Mesendoderm (in vitro differentiated cells): ENCODE measurements at regions not wholly inside any gene's neighbourhood (a gene's known extent, or its start where the extent isn't known, plus 50 kb on each side); places are given as distances from the start of the nearest gene placed in this dataset.

Experiments used
- DNase-seq: peaks from one replicate; pipeline ENCODE4 v3.0.0; 2013
- H2AK5ac ChIP-seq: 2 replicates; pipeline ENCODE4 v1.6.1; 2013; ENCODE audit warnings: low read length, inconsistent platforms
- H2BK120ac ChIP-seq: 2 replicates; pipeline ENCODE4 v1.6.1; 2013; ENCODE audit warnings: low read depth, mild to moderate bottlenecking, low read length, moderate library complexity, mixed read lengths
- H2BK15ac ChIP-seq: replicated peaks from 2 replicates; pipeline ENCODE4 v1.6.1; 2013; ENCODE audit warnings: low read depth, mild to moderate bottlenecking, moderate library complexity
- H2BK5ac ChIP-seq: 2 replicates; pipeline ENCODE4 v1.6.1; 2013; ENCODE audit warnings: low read length, inconsistent platforms
- H3K18ac ChIP-seq: 2 replicates; pipeline ENCODE4 v1.6.1; 2013; ENCODE audit warnings: mild to moderate bottlenecking, low read length, mixed read lengths
- H3K23ac ChIP-seq: one replicate; pipeline ENCODE4 v1.6.1; 2013; ENCODE audit warnings: low read length
- H3K27ac ChIP-seq: 2 replicates; pipeline ENCODE4 v1.5.1; 2013; ENCODE audit warnings: low read depth, mild to moderate bottlenecking, inconsistent platforms, low read length, moderate library complexity
- H3K27me3 ChIP-seq: 2 replicates; pipeline ENCODE4 v1.6.1; 2013; ENCODE audit warnings: low read length, control low read depth, mild to moderate bottlenecking, inconsistent platforms; ENCODE audit not compliant: insufficient read depth, poor library complexity
- H3K36me3 ChIP-seq: 2 replicates; pipeline ENCODE4 v1.6.1; 2013; ENCODE audit warnings: low read length, inconsistent platforms; ENCODE audit not compliant: control insufficient read depth, insufficient read depth
- H3K4ac ChIP-seq: one replicate; pipeline ENCODE4 v1.6.1; 2013; ENCODE audit warnings: low read depth, mild to moderate bottlenecking, low read length, moderate library complexity
- H3K4me1 ChIP-seq: 2 replicates; pipeline ENCODE4 v1.6.1; 2013; ENCODE audit warnings: low read depth, low read length, inconsistent platforms; ENCODE audit not compliant: control insufficient read depth
- H3K4me2 ChIP-seq: 2 replicates; pipeline ENCODE4 v1.6.1; 2013; ENCODE audit warnings: low read length
- H3K4me3 ChIP-seq: 2 replicates; pipeline ENCODE4 v1.5.1; 2013; ENCODE audit warnings: mild to moderate bottlenecking, low read length
- H3K56ac ChIP-seq: one replicate; pipeline ENCODE4 v1.6.1; 2013; ENCODE audit warnings: low read length
- H3K79me1 ChIP-seq: 2 replicates; pipeline ENCODE4 v1.6.1; 2013; ENCODE audit warnings: low read length, inconsistent platforms
- H3K79me2 ChIP-seq: 2 replicates; pipeline ENCODE4 v1.6.1; 2013; ENCODE audit warnings: mild to moderate bottlenecking, low read length; ENCODE audit not compliant: control insufficient read depth, insufficient read depth
- H3K9ac ChIP-seq: 2 replicates; pipeline ENCODE4 v1.6.1; 2013; ENCODE audit warnings: low read length, inconsistent platforms
- H4K5ac ChIP-seq: one replicate; pipeline ENCODE4 v1.6.1; 2013; ENCODE audit warnings: low read length
- H4K8ac ChIP-seq: one replicate; pipeline ENCODE4 v1.6.1; 2013; ENCODE audit warnings: low read depth, mild to moderate bottlenecking, control low read depth, low read length, moderate library complexity
- WGBS: extraction: QIAGEN DNeasy Blood & Tissue Kit; methylation state at CpG from one replicate; pipeline ENCODE4 v1.1.7; 2013; ENCODE audit warnings: low lambda C conversion rate, missing lambda C conversion rate; ENCODE audit not compliant: insufficient coverage; ENCODE audit errors: extremely low coverage; 5-methylcytosine and 5-hydroxymethylcytosine counted together

DNA sequence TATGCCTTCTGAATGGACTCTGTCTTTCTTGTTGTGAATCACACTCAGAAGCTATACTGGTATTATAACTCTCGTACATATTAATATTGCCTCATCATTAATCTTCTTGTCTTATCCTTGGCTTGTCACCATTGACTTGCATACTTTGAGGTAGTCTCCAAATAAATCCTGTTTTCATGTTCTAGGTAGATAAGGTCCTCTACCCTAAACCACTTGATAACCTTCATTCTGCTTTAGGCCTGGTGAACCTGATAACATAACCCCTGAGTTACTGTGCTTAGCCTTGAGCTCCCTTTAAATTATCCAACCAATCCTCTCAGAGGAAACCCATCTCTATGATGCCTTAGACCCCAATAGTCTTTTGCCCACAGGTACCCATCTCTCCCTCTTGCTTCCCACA is 1162.3 kb downstream of the SLITRK1 start:
- H3K18ac ChIP-seq = no peak overlapping the region
- H3K56ac ChIP-seq = no peak overlapping the region
- H2AK5ac ChIP-seq = no peak overlapping the region
- no peak overlapping the region for H2BK5ac ChIP-seq
- no peak overlapping the region for H3K4ac ChIP-seq
- no peaks in the 10 kb centered on the region for H3K79me2 ChIP-seq
- no peaks in the 10 kb centered on the region for H3K4me1 ChIP-seq
- no peaks in the 10 kb centered on the region for H3K79me1 ChIP-seq
- H3K36me3 ChIP-seq = no peaks in the 10 kb centered on the region
- no peak overlapping the region for H2BK15ac ChIP-seq
- no peak for DNase-seq
- H3K27me3 ChIP-seq = no peaks in the 10 kb centered on the region
- no CpG with 5 or more reads among the region's 1 CpG for WGBS
- H2BK120ac ChIP-seq = no peak overlapping the region
- no peak overlapping the region for H3K9ac ChIP-seq
- H3K27ac ChIP-seq = no peak overlapping the region
- no peak overlapping the region for H3K4me3 ChIP-seq
- no peak overlapping the region for H3K23ac ChIP-seq
- no peak overlapping the region for H4K5ac ChIP-seq
- H4K8ac ChIP-seq = no peak overlapping the region
- H3K4me2 ChIP-seq = no peak overlapping the region

DNA sequence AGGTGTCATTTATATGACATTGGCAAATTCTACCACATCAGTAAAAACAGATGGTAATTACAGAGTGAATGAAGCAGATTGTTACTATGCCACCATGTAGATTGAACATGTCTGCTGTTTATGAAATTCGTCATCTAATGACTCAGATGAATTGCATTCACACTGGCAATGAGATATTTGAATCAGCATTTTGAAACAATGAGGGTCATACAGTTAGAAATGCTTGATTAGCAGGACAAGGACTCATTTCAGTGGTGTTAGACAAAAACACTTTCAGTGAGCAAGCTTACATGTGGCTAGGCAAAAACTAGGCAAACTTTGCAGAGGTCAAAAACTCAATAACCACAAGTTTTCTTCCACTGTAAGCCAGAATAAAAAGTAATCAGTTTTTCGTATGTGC is 1165.0 kb downstream of the SLITRK1 start:
- WGBS = no CpG with 5 or more reads among the region's 2 CpGs
- Histone ChIP-seq H2BK5ac (no peak overlapping the region), H3K4me1 (no peaks in the 10 kb centered on the region), H3K9ac (no peak overlapping the region), H2AK5ac (no peak overlapping the region), H4K8ac (no peak overlapping the region), H3K18ac (no peak overlapping the region), H3K23ac (no peak overlapping the region), H3K27me3 (no peaks in the 10 kb centered on the region), H2BK120ac (no peak overlapping the region), H3K79me2 (no peaks in the 10 kb centered on the region), H3K36me3 (no peaks in the 10 kb centered on the region), H2BK15ac (no peak overlapping the region), H3K27ac (no peak overlapping the region), H3K4me2 (no peak overlapping the region), H3K4ac (no peak overlapping the region), H4K5ac (no peak overlapping the region), H3K79me1 (no peaks in the 10 kb centered on the region), H3K56ac (no peak overlapping the region), H3K4me3 (no peak overlapping the region)
- DNase-seq = no peak

DNA sequence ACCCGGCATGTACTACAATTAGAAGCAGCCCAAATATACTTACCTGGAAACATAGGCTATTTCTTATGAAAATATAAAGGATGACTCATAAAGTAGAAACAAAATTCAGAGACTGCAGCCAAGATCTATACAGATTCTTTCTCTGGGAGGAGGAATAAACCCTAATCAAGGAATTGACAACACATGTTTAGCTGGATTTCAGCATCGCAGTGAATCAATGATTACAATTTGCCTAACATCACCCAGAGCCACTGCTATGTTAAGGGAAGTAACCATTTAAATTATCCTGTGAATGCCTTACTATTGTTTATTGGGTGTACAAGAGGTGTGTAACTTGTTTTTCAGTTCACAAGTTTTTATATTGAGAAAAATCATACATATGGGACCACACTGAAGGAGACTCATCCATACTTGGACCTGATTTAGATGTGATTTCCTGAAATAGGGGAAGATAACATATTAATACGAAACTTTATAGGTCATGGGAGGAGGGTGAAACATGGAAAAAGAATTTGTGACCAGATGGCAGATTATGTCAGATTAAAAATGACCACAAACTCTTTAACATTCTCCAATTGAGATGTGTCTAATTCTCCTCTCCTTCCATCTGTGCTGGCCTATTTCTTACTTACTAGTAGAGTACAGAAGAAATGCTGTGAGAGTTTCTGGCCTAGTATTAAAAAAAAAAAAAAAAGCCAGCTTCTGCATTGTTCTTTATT is 1168.4 kb downstream of the SLITRK1 start:
- no peaks in the 10 kb centered on the region for H3K79me1 ChIP-seq
- WGBS = no CpG with 5 or more reads among the region's 3 CpGs
- no peak overlapping the region for H3K4ac ChIP-seq
- H3K27ac ChIP-seq = no peak overlapping the region
- no peak overlapping the region for H3K23ac ChIP-seq
- DNase-seq = no peak
- H3K4me2 ChIP-seq = no peak overlapping the region
- H2BK120ac ChIP-seq = no peak overlapping the region
- H4K5ac ChIP-seq = no peak overlapping the region
- no peak overlapping the region for H2AK5ac ChIP-seq
- H3K56ac ChIP-seq = no peak overlapping the region
- no peak overlapping the region for H2BK15ac ChIP-seq
- H2BK5ac ChIP-seq = no peak overlapping the region
- H3K36me3 ChIP-seq = no peaks in the 10 kb centered on the region
- no peaks in the 10 kb centered on the region for H3K27me3 ChIP-seq
- H3K18ac ChIP-seq = no peak overlapping the region
- H3K4me1 ChIP-seq = no peaks in the 10 kb centered on the region
- H3K79me2 ChIP-seq = no peaks in the 10 kb centered on the region
- H4K8ac ChIP-seq = no peak overlapping the region
- no peak overlapping the region for H3K4me3 ChIP-seq
- no peak overlapping the region for H3K9ac ChIP-seq

DNA sequence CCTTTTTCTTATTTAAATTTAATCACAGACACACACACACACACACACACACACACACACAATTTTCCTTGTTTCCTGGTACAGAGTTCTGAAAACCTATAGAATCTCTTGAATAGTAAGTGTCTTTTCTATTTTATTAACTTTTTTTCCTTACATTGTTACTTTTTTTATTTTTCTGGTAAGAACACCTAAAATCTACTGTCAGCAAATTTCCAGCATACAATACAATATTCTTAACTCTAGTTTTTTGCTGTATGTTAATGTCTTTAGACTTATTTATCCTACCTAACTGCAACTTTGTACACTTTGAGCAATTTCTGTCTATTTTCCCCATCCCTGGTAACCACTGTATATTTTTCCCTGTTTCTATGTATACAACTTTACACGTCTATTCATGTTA is 1179.8 kb downstream of the SLITRK1 start:
- Histone ChIP-seq H3K36me3 (no peaks in the 10 kb centered on the region), H3K18ac (no peak overlapping the region), H2BK120ac (no peak overlapping the region), H2AK5ac (no peak overlapping the region), H3K79me2 (no peaks in the 10 kb centered on the region), H3K56ac (no peak overlapping the region), H3K23ac (no peak overlapping the region), H4K5ac (no peak overlapping the region), H2BK15ac (no peak overlapping the region), H2BK5ac (no peak overlapping the region), H3K4me2 (no peak overlapping the region), H3K79me1 (no peaks in the 10 kb centered on the region), H3K4me1 (no peaks in the 10 kb centered on the region), H3K27me3 (no peaks in the 10 kb centered on the region), H4K8ac (no peak overlapping the region), H3K27ac (no peak overlapping the region), H3K9ac (no peak overlapping the region), H3K4ac (no peak overlapping the region), H3K4me3 (no peak overlapping the region)
- no CpG with 5 or more reads among the region's 1 CpG for WGBS
- DNase-seq = no peak

DNA sequence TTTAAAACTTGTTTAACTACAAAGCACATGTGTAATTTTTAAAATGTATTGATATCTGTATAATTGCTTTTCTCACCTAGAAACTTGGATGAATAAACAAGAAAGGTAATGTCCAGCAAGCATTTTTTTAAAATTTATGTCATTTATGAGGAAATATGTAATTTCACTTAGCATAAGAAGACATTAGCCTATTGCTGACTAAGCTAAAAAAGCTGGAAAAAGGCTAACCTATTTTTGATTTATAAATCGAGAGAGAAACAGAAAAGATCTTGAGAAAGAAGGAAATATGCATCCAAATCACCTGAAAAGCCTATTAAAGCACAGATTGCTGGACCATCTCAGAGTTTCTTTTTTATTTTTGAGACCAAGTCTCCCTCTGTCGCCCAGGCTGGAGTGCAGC is 1181.3 kb downstream of the SLITRK1 start:
- H3K56ac ChIP-seq = no peak overlapping the region
- H2BK120ac ChIP-seq = no peak overlapping the region
- no peaks in the 10 kb centered on the region for H3K36me3 ChIP-seq
- H3K4ac ChIP-seq = no peak overlapping the region
- H2BK15ac ChIP-seq = no peak overlapping the region
- H3K27me3 ChIP-seq = no peaks in the 10 kb centered on the region
- no peak overlapping the region for H3K27ac ChIP-seq
- no peak for DNase-seq
- H4K8ac ChIP-seq = no peak overlapping the region
- no peak overlapping the region for H4K5ac ChIP-seq
- no peak overlapping the region for H3K4me2 ChIP-seq
- no peak overlapping the region for H2AK5ac ChIP-seq
- H3K9ac ChIP-seq = no peak overlapping the region
- H3K79me2 ChIP-seq = no peaks in the 10 kb centered on the region
- no peak overlapping the region for H3K23ac ChIP-seq
- H2BK5ac ChIP-seq = no peak overlapping the region
- H3K4me3 ChIP-seq = no peak overlapping the region
- H3K79me1 ChIP-seq = no peaks in the 10 kb centered on the region
- H3K18ac ChIP-seq = no peak overlapping the region
- H3K4me1 ChIP-seq = no peaks in the 10 kb centered on the region
- no CpG with 5 or more reads among the region's 2 CpGs for WGBS

DNA sequence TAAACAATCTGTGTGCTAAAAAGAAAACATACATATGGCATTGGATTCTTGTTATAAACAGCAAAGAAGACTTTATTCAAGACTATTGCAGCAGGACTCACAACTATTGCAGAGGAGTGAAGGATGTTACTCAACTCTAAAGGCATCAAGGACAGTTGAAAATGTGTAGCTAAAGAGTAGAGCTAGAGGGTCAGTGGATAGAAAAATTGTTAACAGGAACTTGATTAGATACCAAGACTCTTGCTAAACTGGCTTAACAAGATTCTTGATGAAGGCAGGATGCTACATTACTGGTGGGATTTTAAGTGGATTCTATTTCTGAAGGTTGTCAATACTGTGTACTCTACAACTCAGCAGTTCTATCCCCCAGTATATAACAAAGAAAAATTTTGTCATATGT is 1183.3 kb downstream of the SLITRK1 start:
- no peak overlapping the region for H3K9ac ChIP-seq
- DNase-seq = peak; percentile 17
- H2AK5ac ChIP-seq = no peak overlapping the region
- H3K4me1 ChIP-seq = no peaks in the 10 kb centered on the region
- H3K56ac ChIP-seq = no peak overlapping the region
- H4K8ac ChIP-seq = no peak overlapping the region
- H4K5ac ChIP-seq = no peak overlapping the region
- H3K27me3 ChIP-seq = no peaks in the 10 kb centered on the region
- H3K23ac ChIP-seq = no peak overlapping the region
- H3K79me2 ChIP-seq = no peaks in the 10 kb centered on the region
- H3K79me1 ChIP-seq = no peaks in the 10 kb centered on the region
- H2BK15ac ChIP-seq = no peak overlapping the region
- H3K18ac ChIP-seq = no peak overlapping the region
- no peak overlapping the region for H3K4me2 ChIP-seq
- H3K27ac ChIP-seq = no peak overlapping the region
- H2BK5ac ChIP-seq = no peak overlapping the region
- H3K36me3 ChIP-seq = no peaks in the 10 kb centered on the region
- no peak overlapping the region for H2BK120ac ChIP-seq
- no peak overlapping the region for H3K4ac ChIP-seq
- no peak overlapping the region for H3K4me3 ChIP-seq
